SK-N-SH treated with all-trans-retinoic acid at 6 μM for 48 hours (cell line): ENCODE measurements at regions not wholly inside any gene's neighbourhood (a gene's known extent, or its start where the extent isn't known, plus 50 kb on each side); places are given as distances from the start of the nearest gene placed in this dataset.

Experiments used
- ATAC-seq: fragments of 200-7000 bp; cut with Tn5 transposase; 3 replicates; pipeline ENCODE4 v1.9.1; 2020; ENCODE audit warnings: mild to moderate bottlenecking, moderate library complexity
- BACH2 ChIP-seq: fragments of 250-450 bp; sonication (Bioruptor Pico); IDR thresholded peaks from 2 replicates; pipeline ENCODE4 v1.9.0; 2021; ENCODE audit warnings: mild to moderate bottlenecking, borderline replicate concordance
- CREB5 ChIP-seq: fragments of 250-450 bp; sonication (Bioruptor Pico); IDR thresholded peaks from 2 replicates; pipeline ENCODE4 v1.5.1; 2020; ENCODE audit warnings: low read depth, mild to moderate bottlenecking, moderate library complexity
- CSDC2 ChIP-seq: fragments of 250-450 bp; sonication (Bioruptor Pico); IDR thresholded peaks from 2 replicates; pipeline ENCODE4 v1.5.0; 2020; ENCODE audit warnings: mild to moderate bottlenecking, moderate library complexity
- ESRRG ChIP-seq: fragments of 250-450 bp; sonication (Bioruptor Pico); IDR thresholded peaks from 2 replicates; pipeline ENCODE4 v1.6.1; 2021; ENCODE audit warnings: mild to moderate bottlenecking
- GLIS3 ChIP-seq: fragments of 250-450 bp; sonication (Bioruptor Pico); IDR thresholded peaks from 2 replicates; pipeline ENCODE4 v1.5.0; 2020; ENCODE audit warnings: mild to moderate bottlenecking, moderate library complexity
- ISL1 ChIP-seq: fragments of 250-450 bp; sonication (Bioruptor Pico); IDR thresholded peaks from 2 replicates; pipeline ENCODE4 v2.1.2; 2022; ENCODE audit warnings: mild to moderate bottlenecking, moderate library complexity
- OSR1 ChIP-seq: fragments of 250-450 bp; sonication (Bioruptor Pico); IDR thresholded peaks from 2 replicates; pipeline ENCODE4 v1.8.0; 2022; ENCODE audit warnings: moderate library complexity, mild to moderate bottlenecking, inconsistent platforms
- PATZ1 ChIP-seq: fragments of 250-450 bp; sonication (Bioruptor Pico); IDR thresholded peaks from 2 replicates; pipeline ENCODE4 v1.8.0; 2020; ENCODE audit warnings: mild to moderate bottlenecking, moderate library complexity, borderline replicate concordance
- POU6F1 ChIP-seq: fragments of 250-450 bp; sonication (Bioruptor Pico); IDR thresholded peaks from 2 replicates; pipeline ENCODE4 v1.8.0; 2021; ENCODE audit warnings: low read depth, mild to moderate bottlenecking, moderate library complexity, borderline replicate concordance
- PPARA ChIP-seq: fragments of 250-450 bp; sonication (Bioruptor Pico); IDR thresholded peaks from 2 replicates; pipeline ENCODE4 v1.5.0; 2020; ENCODE audit warnings: mild to moderate bottlenecking, borderline replicate concordance
- RARB ChIP-seq: fragments of 250-450 bp; sonication (Bioruptor Pico); IDR thresholded peaks from 2 replicates; pipeline ENCODE4 v1.8.0; 2021; ENCODE audit warnings: mild to moderate bottlenecking, moderate library complexity
- TCF4 ChIP-seq: fragments of 250-450 bp; sonication (Bioruptor Pico); IDR thresholded peaks from 2 replicates; pipeline ENCODE4 v1.8.0; 2021; ENCODE audit warnings: mild to moderate bottlenecking, moderate library complexity, borderline replicate concordance
- TSHZ2 ChIP-seq: fragments of 250-450 bp; sonication (Bioruptor Pico); IDR thresholded peaks from 2 replicates; pipeline ENCODE4 v1.5.0; 2020; ENCODE audit warnings: mild to moderate bottlenecking, moderate library complexity
- ZC3H10 ChIP-seq: fragments of 250-450 bp; sonication (Bioruptor Pico); IDR thresholded peaks from 2 replicates; pipeline ENCODE4 v1.5.1; 2021; ENCODE audit warnings: mild to moderate bottlenecking, moderate library complexity
- ZFP3 ChIP-seq: fragments of 250-450 bp; sonication (Bioruptor Pico); IDR thresholded peaks from 2 replicates; pipeline ENCODE4 v1.5.0; 2020; ENCODE audit warnings: mild to moderate bottlenecking, moderate library complexity
- ZFP30 ChIP-seq: fragments of 450-650 bp; formaldehyde crosslinking; IDR thresholded peaks from 2 replicates; pipeline ENCODE4 v1.5.0; 2022; ENCODE audit warnings: mild to moderate bottlenecking, moderate library complexity
- ZNF565 ChIP-seq: fragments of 450-650 bp; formaldehyde crosslinking; conservative IDR thresholded peaks from 2 replicates; pipeline ENCODE4 v1.5.0; 2020; ENCODE audit warnings: low read depth, mild to moderate bottlenecking, moderate library complexity

- no peak for TF ChIP-seq TSHZ2 (CRISPR knock-in tag)
- no peak for TF ChIP-seq BACH2 (CRISPR knock-in tag)
- no peak for ATAC-seq
Observed at GRCh38 chr2:40606862-40607261, 155.0 kb upstream of the SLC8A1 start.

- no peak for ATAC-seq
- TF ChIP-seq OSR1 (no peak), POU6F1 (CRISPR knock-in tag) (no peak), PPARA (no peak), ZFP3 (no peak)
Observed at GRCh38 chr2:40611196-40611595, 159.3 kb upstream of the SLC8A1 start.

GRCh38 chr2:40625849-40626248 lies 174.0 kb upstream of the SLC8A1 start:
- TF ChIP-seq TCF4 (CRISPR knock-in tag) (no peak), POU6F1 (CRISPR knock-in tag) (no peak), ISL1 (CRISPR knock-in tag) (no peak), ESRRG (CRISPR knock-in tag) (no peak), CSDC2 (CRISPR knock-in tag) (no peak), PATZ1 (no peak), ZC3H10 (CRISPR knock-in tag) (no peak), CREB5 (no peak)
- no peak for ATAC-seq

- no peak for ATAC-seq
- no peak for TF ChIP-seq BACH2 (CRISPR knock-in tag)
- TF ChIP-seq GLIS3 (CRISPR knock-in tag) = no peak
- no peak for TF ChIP-seq RARB
- TF ChIP-seq ZNF565 = no peak
- no peak for TF ChIP-seq ZFP30 (CRISPR knock-in tag)
- TF ChIP-seq PATZ1 = no peak
Observed at GRCh38 chr2:40628556-40628955, 176.7 kb upstream of the SLC8A1 start.
